ENCODE measurements at regions not wholly inside any gene's neighbourhood (a gene's known extent, or its start where the extent isn't known, plus 50 kb on each side); places are given as distances from the start of the nearest gene placed in this dataset.

GRCh38 chr6:2396042-2396657 is 150.7 kb upstream of the GMDS start:
- no peak for TF ChIP-seq MAX (IDR thresholded peaks at IDR 0.05)
- no peak for TF ChIP-seq REST (IDR thresholded peaks at IDR 0.05; ENCODE audit: low read depth)
- no peak for TF ChIP-seq TAF1 (IDR thresholded peaks at IDR 0.05; ENCODE audit: low read depth)
